GM12878 (cell line): ENCODE measurements at regions not wholly inside any gene's neighbourhood (a gene's known extent, or its start where the extent isn't known, plus 50 kb on each side); places are given as distances from the start of the nearest gene placed in this dataset.

Source experiments
- ATAC-seq: fragments of 200-7000 bp; cut with Tn5 transposase; 3 replicates; pipeline ENCODE4 v1.9.1; 2020; ENCODE audit warnings: mild to moderate bottlenecking, moderate library complexity
- BruUV-seq: library from RNA; stranded (reverse); fragments of 400-500 nt; replicated peaks from 2 replicates; lab custom pipeline; 2021; lab: Mats Ljungman, UMichigan
- CTCF ChIA-PET: fragments of 300-600 bp; sonication (Branson Sonifier 250); formaldehyde crosslinking; extraction: SDS; loops from one replicate; lab custom pipeline; 2021; ENCODE audit warnings: inconsistent platforms; lab: Yijun Ruan, JAX
- POLR2A ChIA-PET: fragments of 350-600 bp; formaldehyde crosslinking; extraction: SDS; loops from one replicate; lab custom pipeline; 2021; ENCODE audit warnings: inconsistent platforms; lab: Charles Lee
- RAD21 ChIA-PET: fragments of 300-600 bp; sonication (Branson Sonifier 250); formaldehyde crosslinking; loops from one replicate; lab custom pipeline; 2023; ENCODE audit warnings: antibody characterized with exemption; ENCODE audit not compliant: unreplicated experiment; lab: Charles Lee
- SMC1A ChIA-PET: fragments of 300-600 bp; sonication (Branson Sonifier 250); formaldehyde crosslinking; loops from one replicate; lab custom pipeline; 2023; ENCODE audit not compliant: unreplicated experiment, uncharacterized antibody; lab: Charles Lee
- DNase-seq: peaks from one replicate; pipeline ENCODE4 v3.0.0-alpha.2; 2011; ENCODE audit warnings: low read depth, low spot score
- FAIRE-seq: peaks from 3 replicates; lab custom pipeline; 2011; peaks lifted over from hg19 to GRCh38; lab: Jason Lieb, UNC
- H2AFZ ChIP-seq: 2 replicates; pipeline ENCODE4 v1.6.0; 2011; ENCODE audit warnings: low read depth, low read length, control low read depth; ENCODE audit not compliant: control insufficient read depth
- H3K27ac ChIP-seq: 2 replicates; pipeline ENCODE4 v1.5.1; 2011; ENCODE audit warnings: control low read depth; ENCODE audit not compliant: control insufficient read depth, insufficient read depth
- H3K27me3 ChIP-seq, 2 experiments: replicated peaks in 1 of 2; 2 replicates each; pipeline versions ENCODE4 v1.6.0 to v1.6.1; 2011; ENCODE audit warnings: low read length in 1 of 2; ENCODE audit not compliant: control insufficient read depth in 2 of 2, insufficient read depth in 2 of 2
- H3K36me3 ChIP-seq, 2 experiments: 2 replicates each; pipeline ENCODE4 v1.5.1; 2011; ENCODE audit warnings: low read length in 1 of 2; ENCODE audit not compliant: control insufficient read depth in 2 of 2, insufficient read depth in 2 of 2
- H3K4me1 ChIP-seq: 2 replicates; pipeline ENCODE4 v1.6.1; 2011; ENCODE audit warnings: mild to moderate bottlenecking, low read length, moderate library complexity, mixed read lengths; ENCODE audit not compliant: control insufficient read depth, insufficient read depth
- H3K4me2 ChIP-seq: 2 replicates; pipeline ENCODE4 v1.6.0; 2011; ENCODE audit warnings: control low read depth; ENCODE audit not compliant: control insufficient read depth, insufficient read depth
- H3K4me3 ChIP-seq: fragments of 200-600 bp; sonication (generic); 2 replicates; pipeline ENCODE4 v1.5.1; 2016
- H3K79me2 ChIP-seq: 2 replicates; pipeline ENCODE4 v1.6.0; 2011; ENCODE audit warnings: low read length; ENCODE audit not compliant: control insufficient read depth, insufficient read depth
- H3K9ac ChIP-seq: 2 replicates; pipeline ENCODE4 v1.8.0; 2011; ENCODE audit warnings: low read length, control low read depth, mixed read lengths; ENCODE audit not compliant: control insufficient read depth, insufficient read depth
- H3K9me3 ChIP-seq: replicated peaks from 3 replicates; pipeline ENCODE4 v1.5.1; 2011; ENCODE audit warnings: mild to moderate bottlenecking, low read length; ENCODE audit not compliant: control insufficient read depth, insufficient read depth
- H4K20me1 ChIP-seq: 2 replicates; pipeline ENCODE4 v1.6.0; 2011; ENCODE audit not compliant: control insufficient read depth, insufficient read depth
- BACH1 ChIP-seq: fragments of 450-650 bp; IDR thresholded peaks from 2 replicates; pipeline ENCODE4 v1.6.1; 2017; ENCODE audit warnings: mild to moderate bottlenecking, borderline replicate concordance
- ESRRA ChIP-seq: IDR thresholded peaks from 2 replicates; pipeline ENCODE4 v1.6.1; 2012; ENCODE audit warnings: mild to moderate bottlenecking, low read length, improper control_type of control experiment
- FOXK2 ChIP-seq: fragments of 450-650 bp; IDR thresholded peaks from 2 replicates; pipeline ENCODE4 v1.6.1; 2017; ENCODE audit warnings: mild to moderate bottlenecking, moderate library complexity
- FOXM1 ChIP-seq: IDR thresholded peaks from 2 replicates; pipeline ENCODE4 v1.6.1; 2012; ENCODE audit warnings: low read depth, mild to moderate bottlenecking, inconsistent platforms, low read length, moderate library complexity
- IKZF1 ChIP-seq: fragments of 450-650 bp; conservative IDR thresholded peaks from 2 replicates; pipeline ENCODE4 v1.6.1; 2017; ENCODE audit warnings: antibody characterized with exemption, mild to moderate bottlenecking
- IKZF2 ChIP-seq, 2 experiments: fragments of 450-650 bp; IDR thresholded peaks; 2 replicates each; pipeline ENCODE4 v1.6.1; 2017; ENCODE audit warnings: mild to moderate bottlenecking in 2 of 2, moderate library complexity in 2 of 2
- MXI1 ChIP-seq: fragments of 150-350 bp; IDR thresholded peaks from 2 replicates; pipeline ENCODE4 v1.6.1; 2011; ENCODE audit warnings: low read depth, mild to moderate bottlenecking, inconsistent platforms, low read length, improper control_type of control experiment
- MYC ChIP-seq: IDR thresholded peaks from 2 replicates; pipeline ENCODE4 v1.6.1; 2011; ENCODE audit warnings: mild to moderate bottlenecking, low read length, moderate library complexity, inconsistent platforms; ENCODE audit not compliant: insufficient read depth, insufficient replicate concordance, insufficient read length, severe bottlenecking
- NFYB ChIP-seq: IDR thresholded peaks from 2 replicates; pipeline ENCODE4 v1.6.1; 2011; ENCODE audit warnings: low read depth, mild to moderate bottlenecking, low read length, improper control_type of control experiment, moderate library complexity; ENCODE audit not compliant: insufficient read depth
- PAX8 ChIP-seq: fragments of 450-650 bp; IDR thresholded peaks from 2 replicates; pipeline ENCODE4 v1.6.1; 2017; ENCODE audit warnings: mild to moderate bottlenecking, moderate library complexity
- POLR2A ChIP-seq: IDR thresholded peaks from 2 replicates; pipeline ENCODE4 v1.6.1; 2011; ENCODE audit warnings: low read depth, mild to moderate bottlenecking, low read length
- SP1 ChIP-seq: IDR thresholded peaks from one replicate; pipeline ENCODE4 v1.6.1; 2011; ENCODE audit warnings: low read depth, low read length
- ZBTB11 ChIP-seq: fragments of 450-650 bp; formaldehyde crosslinking; IDR thresholded peaks from 2 replicates; pipeline ENCODE4 v1.5.0; 2022; ENCODE audit warnings: mild to moderate bottlenecking, missing genetic modification characterization
- ZNF384 ChIP-seq: IDR thresholded peaks from 2 replicates; pipeline ENCODE4 v1.6.1; 2012; ENCODE audit warnings: low read depth, mild to moderate bottlenecking, low read length, improper control_type of control experiment, borderline replicate concordance
- WGBS: methylation state at CpG from one replicate; pipeline ENCODE4 v1.1.6; 2016; ENCODE audit warnings: low lambda C conversion rate; ENCODE audit not compliant: insufficient replicate concordance, insufficient coverage; ENCODE audit errors: missing lambda C conversion rate; 5-methylcytosine and 5-hydroxymethylcytosine counted together
- in situ Hi-C: fragments of 300-500 bp; cut with MboI; formaldehyde crosslinking; loops from 9 replicates; pipeline ENCODE4 v1.14.3; 2018; ENCODE audit warnings: mixed read lengths
- intact Hi-C: fragments of 100-400 bp; cut with micrococcal nuclease; formaldehyde crosslinking; loops from one replicate; pipeline ENCODE4 v1.14.2; 2022; ENCODE audit not compliant: unreplicated experiment
- TF ChIP-seq, protein P1 (sequence below): IDR thresholded peaks from 2 replicates; pipeline ENCODE4 v1.6.1; 2012; ENCODE audit warnings: low read depth, low read length, improper control_type of control experiment

DNA sequence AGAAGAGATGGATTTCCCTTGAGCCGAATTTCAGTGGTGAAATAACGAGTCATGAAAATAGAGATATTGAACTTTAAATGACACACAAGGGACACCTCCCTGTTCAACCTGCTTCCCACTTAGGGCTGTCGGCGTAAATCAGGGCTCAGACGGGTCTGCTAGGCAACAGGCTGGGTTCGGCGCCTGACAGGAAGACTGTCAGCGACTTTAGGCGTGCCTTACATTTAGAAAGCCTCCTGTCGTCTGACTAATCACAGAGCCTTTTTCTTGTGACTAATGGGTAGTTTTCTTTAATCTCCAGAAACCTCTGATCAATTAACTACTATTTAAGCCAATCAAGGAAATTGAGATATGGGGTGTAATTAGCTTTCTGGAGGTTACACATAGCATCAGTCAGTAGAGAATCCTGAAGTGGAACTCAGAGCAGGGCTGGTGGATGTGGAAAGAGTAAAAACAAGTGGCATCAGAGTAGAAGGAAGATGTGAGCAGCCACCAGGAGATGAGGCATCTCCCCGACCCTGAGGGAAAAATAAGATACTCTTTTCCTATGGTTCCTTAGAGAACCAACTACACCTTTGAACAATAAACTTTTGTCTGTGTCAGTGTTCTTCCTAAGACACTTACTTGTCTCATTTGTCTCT is 86.2 kb upstream of the HS3ST1 start:
- no peaks in the 10 kb centered on the region for H3K36me3 ChIP-seq
- H3K9ac ChIP-seq = no peak overlapping the region
- H4K20me1 ChIP-seq = no peaks in the 10 kb centered on the region
- WGBS = 25% methylated on average over 11 of the region's 11 CpGs
- H2AFZ ChIP-seq = no peak overlapping the region
- H3K79me2 ChIP-seq = no peaks in the 10 kb centered on the region
- H3K27ac ChIP-seq = no peak overlapping the region
- POLR2A ChIA-PET = no interaction called here
- no peaks in the 10 kb centered on the region for H3K9me3 ChIP-seq
- H3K4me2 ChIP-seq = no peak overlapping the region
- BruUV-seq = no TSS peak
- intact Hi-C loops = no loop called here
- FAIRE-seq (no peak), DNase-seq (no peak), ATAC-seq (no peak)
- RAD21 ChIA-PET = no interaction called here
- H3K4me3 ChIP-seq = no peak overlapping the region
- SMC1A ChIA-PET = no interaction called here
- H3K4me1 ChIP-seq = no peaks in the 10 kb centered on the region
- no peak for TF ChIP-seq FOXM1
- CTCF ChIA-PET = no interaction called here
- H3K27me3 ChIP-seq = no peaks in the 10 kb centered on the region
- in situ Hi-C loops = no loop called here

- in situ Hi-C loops = no loop called here
- TF ChIP-seq SP1 (no peak), BACH1 (no peak), ZBTB11 (CRISPR knock-in tag) (no peak), POLR2A (no peak), ZNF384 (no peak), MYC (no peak), NFYB (no peak), ESRRA (no peak), FOXK2 (no peak), MXI1 (no peak), IKZF2 (IDR thresholded peaks at IDR 0.05) (no peak), PAX8 (no peak), IKZF1 (no peak)
- TF ChIP-seq, protein P1, sequence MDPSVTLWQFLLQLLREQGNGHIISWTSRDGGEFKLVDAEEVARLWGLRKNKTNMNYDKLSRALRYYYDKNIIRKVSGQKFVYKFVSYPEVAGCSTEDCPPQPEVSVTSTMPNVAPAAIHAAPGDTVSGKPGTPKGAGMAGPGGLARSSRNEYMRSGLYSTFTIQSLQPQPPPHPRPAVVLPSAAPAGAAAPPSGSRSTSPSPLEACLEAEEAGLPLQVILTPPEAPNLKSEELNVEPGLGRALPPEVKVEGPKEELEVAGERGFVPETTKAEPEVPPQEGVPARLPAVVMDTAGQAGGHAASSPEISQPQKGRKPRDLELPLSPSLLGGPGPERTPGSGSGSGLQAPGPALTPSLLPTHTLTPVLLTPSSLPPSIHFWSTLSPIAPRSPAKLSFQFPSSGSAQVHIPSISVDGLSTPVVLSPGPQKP = no peak
Observed at GRCh38 chr4:11514003-11514402, 85.3 kb upstream of the HS3ST1 start.

More at GRCh38 chr4:11514003-11514402, 85.3 kb upstream of the HS3ST1 start:
- intact Hi-C loops = no loop called here
- Histone ChIP-seq H3K9me3 (no peaks in the 10 kb centered on the region), H4K20me1 (no peaks in the 10 kb centered on the region), H3K9ac (no peak overlapping the region), H3K4me3 (no peak overlapping the region), H3K27me3 (no peaks in the 10 kb centered on the region), H3K27ac (no peak overlapping the region), H2AFZ (no peak overlapping the region), H3K79me2 (no peaks in the 10 kb centered on the region), H3K36me3 (no peaks in the 10 kb centered on the region), H3K4me1 (no peaks in the 10 kb centered on the region), H3K4me2 (no peak overlapping the region)
- ChIA-PET CTCF (no interaction called here), RAD21 (no interaction called here), SMC1A (no interaction called here), POLR2A (no interaction called here)
- FAIRE-seq (no peak), ATAC-seq (no peak), DNase-seq (no peak)
- 39% methylated on average over 3 of the region's 3 CpGs for WGBS
- BruUV-seq = no TSS peak
